ENCODE measurements at regions not wholly inside any gene's neighbourhood (a gene's known extent, or its start where the extent isn't known, plus 50 kb on each side); places are given as distances from the start of the nearest gene placed in this dataset.
"Not testable (repeated sequence)": the region's sequence is repeated elsewhere in the genome, so short reads cannot be mapped to it uniquely, and the experiment has no call there.

GRCh38 chr13:88707646-88708045 lies 1036.5 kb downstream of the SLITRK5 start:
- ATAC-seq = no peak
- DNase-seq (ENCODE audit: low spot score) = no peak
- intact Hi-C loops (cut with DNase I) = no loop called here

- ATAC-seq (no peak), DNase-seq (ENCODE audit: low spot score) (no peak)
- intact Hi-C loops (cut with DNase I) = no loop called here
Measured at GRCh38 chr13:88717946-88718345, 1046.8 kb downstream of the SLITRK5 start.

- intact Hi-C loops (cut with DNase I) = no loop called here
- DNase-seq (ENCODE audit: low spot score) (no peak), ATAC-seq (no peak)
Measured at GRCh38 chr13:88718781-88719180, 1047.6 kb downstream of the SLITRK5 start.

- ATAC-seq (no peak), DNase-seq (ENCODE audit: low spot score) (no peak)
- intact Hi-C loops (cut with DNase I) = no loop called here
Measured at GRCh38 chr13:88726075-88726474, 1054.9 kb downstream of the SLITRK5 start.

- ATAC-seq; DNase-seq (ENCODE audit: low spot score); intact Hi-C loops (cut with DNase I): not testable (repeated sequence)
Measured at GRCh38 chr13:88727236-88727635, 1056.1 kb downstream of the SLITRK5 start.

- ATAC-seq (no peak), DNase-seq (ENCODE audit: low spot score) (no peak)
- intact Hi-C loops (cut with DNase I) = no loop called here
Measured at GRCh38 chr13:88729605-88730004, 1058.4 kb downstream of the SLITRK5 start.

GRCh38 chr13:88736026-88736425 lies 1064.9 kb downstream of the SLITRK5 start:
- DNase-seq (ENCODE audit: low spot score) (no peak), ATAC-seq (no peak)
- intact Hi-C loops (cut with DNase I) = no loop called here

DNA sequence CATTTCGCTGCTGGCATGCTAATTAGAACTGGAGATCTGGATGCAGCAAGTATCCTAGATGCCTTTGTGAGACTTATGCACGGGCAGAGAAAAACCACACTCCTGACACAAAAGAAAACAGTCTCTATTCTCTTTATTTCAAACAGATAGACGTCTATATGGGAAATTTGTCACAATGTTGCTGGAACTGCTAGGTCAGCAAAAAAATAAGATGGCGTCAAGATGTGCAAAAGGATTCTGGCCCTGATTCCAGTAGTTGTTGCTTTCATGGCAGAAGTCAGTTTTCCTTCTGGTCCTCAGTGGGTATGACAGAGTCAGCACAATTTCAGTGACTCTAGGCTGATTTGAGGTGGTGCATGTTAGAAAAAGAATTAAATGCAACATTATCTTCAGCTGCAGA lies 1068.0 kb downstream of the SLITRK5 start:
- ATAC-seq (no peak), DNase-seq (ENCODE audit: low spot score) (no peak)
- intact Hi-C loops (cut with DNase I) = no loop called here

GRCh38 chr13:88744289-88744688 lies 1073.1 kb downstream of the SLITRK5 start:
- ATAC-seq (no peak), DNase-seq (ENCODE audit: low spot score) (no peak)
- intact Hi-C loops (cut with DNase I) = no loop called here

GRCh38 chr13:88745011-88745410 lies 1073.8 kb downstream of the SLITRK5 start:
- ATAC-seq (no peak), DNase-seq (ENCODE audit: low spot score) (no peak)
- intact Hi-C loops (cut with DNase I) = no loop called here

GRCh38 chr13:88752041-88752440 lies 1080.9 kb downstream of the SLITRK5 start:
- ATAC-seq = no peak
- intact Hi-C loops (cut with DNase I) = no loop called here
- no peak for DNase-seq (ENCODE audit: low spot score)

DNA sequence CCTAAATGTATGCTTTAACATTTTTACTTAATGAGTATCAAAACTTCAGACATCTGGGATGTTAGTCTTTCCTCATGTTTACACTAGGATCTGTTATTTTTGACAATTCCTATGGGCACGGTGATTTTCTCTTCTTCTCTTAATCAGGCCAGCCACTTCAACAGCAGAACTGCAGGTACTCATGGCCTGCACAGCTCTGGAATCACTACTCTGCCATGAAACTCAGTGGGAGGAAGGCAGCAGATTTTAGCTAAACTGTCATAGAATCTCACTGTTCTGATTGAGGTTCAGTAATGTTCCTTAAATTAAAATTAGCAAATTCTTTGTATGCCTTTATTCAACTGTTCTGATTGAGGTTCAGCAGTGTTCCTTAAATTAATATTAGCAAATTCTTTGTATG lies 1083.0 kb downstream of the SLITRK5 start:
- no peak for ATAC-seq
- intact Hi-C loops (cut with DNase I) = no loop called here

DNA sequence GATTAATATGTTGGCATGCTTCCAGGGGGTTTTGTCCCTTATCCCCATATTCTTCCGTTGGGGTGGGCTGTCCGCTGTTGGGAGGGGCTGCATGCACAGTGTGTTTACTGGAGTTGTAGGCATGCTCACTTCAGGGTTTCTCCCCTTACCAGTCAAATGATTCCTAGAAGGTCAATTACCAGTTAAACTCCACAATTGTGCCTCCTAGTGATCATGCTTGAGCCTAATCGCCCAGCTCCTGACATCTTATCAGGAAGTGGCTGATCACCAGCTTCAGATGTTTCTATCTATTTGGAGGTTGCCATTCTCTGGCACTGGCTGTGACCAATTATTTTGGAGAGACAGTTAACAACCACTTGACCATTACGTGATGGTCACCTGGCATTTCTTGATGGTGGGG lies 1090.0 kb downstream of the SLITRK5 start:
- ATAC-seq (no peak), DNase-seq (ENCODE audit: low spot score) (no peak)
- intact Hi-C loops (cut with DNase I) = no loop called here

More for the DNA sequence above, 1083.0 kb downstream of the SLITRK5 start:
- no peak for DNase-seq (ENCODE audit: low spot score)

DNA sequence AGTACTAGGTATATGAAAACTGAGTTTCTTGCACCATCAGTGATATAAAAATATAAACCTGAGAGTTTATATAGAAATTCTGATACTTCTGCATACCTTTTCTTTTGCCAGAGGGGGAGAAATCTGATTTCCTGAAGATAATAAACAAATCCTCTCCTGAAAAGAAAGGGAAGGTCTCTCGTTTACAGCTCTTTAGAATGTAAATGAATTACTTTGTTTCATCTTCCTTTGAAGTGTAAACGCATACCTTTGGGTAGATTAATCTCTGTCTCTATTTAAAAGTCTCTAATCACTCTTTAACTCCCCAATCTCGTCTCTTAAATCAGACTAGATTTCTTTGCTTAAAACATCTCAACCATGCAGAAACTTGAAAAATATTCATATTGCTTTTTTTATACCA lies 1092.9 kb downstream of the SLITRK5 start:
- ATAC-seq (no peak), DNase-seq (ENCODE audit: low spot score) (no peak)
- intact Hi-C loops (cut with DNase I) = no loop called here

DNA sequence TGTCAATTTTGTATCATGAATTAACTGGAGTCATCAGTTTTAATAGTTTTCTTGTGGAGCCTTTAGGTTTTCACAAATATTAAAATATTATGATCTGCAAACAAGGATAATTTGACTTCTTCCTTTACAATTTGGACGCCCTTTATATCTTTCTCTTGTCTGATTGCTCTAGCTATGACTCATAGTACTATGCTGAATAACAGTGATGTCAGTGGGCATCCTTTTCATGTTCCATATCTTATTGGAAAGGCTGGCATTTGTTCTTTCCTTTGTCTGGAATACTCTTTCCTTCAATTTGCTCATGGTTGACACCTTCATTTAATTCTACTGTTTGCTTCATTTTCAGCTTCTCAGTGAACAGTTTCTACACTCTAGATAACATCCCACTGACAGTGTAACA lies 1129.3 kb downstream of the SLITRK5 start:
- DNase-seq (ENCODE audit: low spot score) = no peak
- intact Hi-C loops (cut with DNase I) = no loop called here
- ATAC-seq = no peak

DNA sequence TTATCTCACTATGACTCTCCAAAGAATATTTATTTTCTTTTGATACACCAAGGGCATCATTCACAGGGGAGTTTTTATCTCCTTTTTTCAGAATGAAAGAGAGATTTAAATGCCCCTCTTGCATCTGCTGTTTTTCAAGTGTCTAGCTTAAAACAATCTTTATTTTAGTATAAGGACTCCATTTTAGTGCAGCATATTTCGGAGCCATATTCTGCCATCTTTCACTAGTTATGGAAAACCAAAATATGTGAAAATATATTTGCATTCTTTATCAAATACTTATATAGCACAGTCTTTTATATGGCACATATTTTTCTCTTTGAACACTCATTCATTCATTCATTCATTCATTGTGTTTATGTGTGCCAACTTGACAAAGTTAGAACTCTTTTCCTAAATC lies 1130.2 kb downstream of the SLITRK5 start:
- DNase-seq (ENCODE audit: low spot score) (no peak), ATAC-seq (no peak)
- intact Hi-C loops (cut with DNase I) = no loop called here

- no peak for ATAC-seq
- intact Hi-C loops (cut with DNase I) = no loop called here
- no peak for DNase-seq (ENCODE audit: low spot score)
Measured at GRCh38 chr13:88802886-88803285, 1131.7 kb downstream of the SLITRK5 start.

GRCh38 chr13:88806438-88806837 lies 1135.3 kb downstream of the SLITRK5 start:
- intact Hi-C loops (cut with DNase I) = no loop called here
- ATAC-seq (no peak), DNase-seq (ENCODE audit: low spot score) (no peak)

- DNase-seq (ENCODE audit: low spot score) = no peak
- intact Hi-C loops (cut with DNase I) = no loop called here
- ATAC-seq = no peak
Measured at GRCh38 chr13:88817560-88817959, 1146.4 kb downstream of the SLITRK5 start.

- DNase-seq (ENCODE audit: low spot score) (no peak), ATAC-seq (no peak)
Measured at GRCh38 chr13:88823114-88823513, 1151.9 kb downstream of the SLITRK5 start.

GRCh38 chr13:88824218-88824617 lies 1153.0 kb downstream of the SLITRK5 start:
- no peak for ATAC-seq
- intact Hi-C loops (cut with DNase I) = no loop called here
- DNase-seq (ENCODE audit: low spot score) = no peak

More at GRCh38 chr13:88823114-88823513, 1151.9 kb downstream of the SLITRK5 start:
- intact Hi-C loops (cut with DNase I) = no loop called here

- intact Hi-C loops (cut with DNase I) = no loop called here
- no peak for DNase-seq (ENCODE audit: low spot score)
Measured at GRCh38 chr13:88840085-88840484, 1168.9 kb downstream of the SLITRK5 start.

More at GRCh38 chr13:88840085-88840484, 1168.9 kb downstream of the SLITRK5 start:
- no peak for ATAC-seq

Measured in sciatic nerve (tissue), 2 donors.